NCI-H1436 treated with DMSO at 0.1 percent for 48 hours (cell line): ENCODE measurements at regions not wholly inside any gene's neighbourhood (a gene's known extent, or its start where the extent isn't known, plus 50 kb on each side); places are given as distances from the start of the nearest gene placed in this dataset.

ENCODE experiments used
- DNase-seq: peaks from one replicate; lab custom pipeline; 2025; lab: John Stamatoyannopoulos, UW

DNA sequence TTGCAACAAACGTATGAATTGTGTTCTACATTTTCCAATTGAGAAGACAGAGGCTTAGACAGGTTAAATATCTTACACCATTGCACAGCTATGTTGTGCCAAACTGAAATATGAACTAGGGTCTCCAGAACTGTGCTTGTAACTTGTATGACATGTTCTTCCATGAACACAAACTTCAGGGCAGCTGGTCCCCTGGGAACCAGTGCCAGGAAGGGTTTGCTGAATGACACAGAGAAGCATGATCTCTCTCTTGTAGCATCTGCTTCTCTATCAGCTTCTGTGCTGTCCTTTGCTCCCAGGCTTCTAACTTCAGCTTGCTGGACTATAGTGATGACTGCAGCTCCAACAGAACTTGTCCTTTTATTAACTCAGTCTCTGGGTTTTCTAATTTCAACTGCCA lies 385.5 kb downstream of the SIPA1L2 start:
- DNase-seq, result no peak

GRCh38 chr1:232239998-232240397 lies 389.9 kb downstream of the SIPA1L2 start:
- no peak for DNase-seq

GRCh38 chr1:232239522-232239921 lies 390.4 kb downstream of the SIPA1L2 start:
- DNase-seq, result no peak

GRCh38 chr1:232238009-232238408 lies 391.9 kb downstream of the SIPA1L2 start:
- no peak for DNase-seq

DNA sequence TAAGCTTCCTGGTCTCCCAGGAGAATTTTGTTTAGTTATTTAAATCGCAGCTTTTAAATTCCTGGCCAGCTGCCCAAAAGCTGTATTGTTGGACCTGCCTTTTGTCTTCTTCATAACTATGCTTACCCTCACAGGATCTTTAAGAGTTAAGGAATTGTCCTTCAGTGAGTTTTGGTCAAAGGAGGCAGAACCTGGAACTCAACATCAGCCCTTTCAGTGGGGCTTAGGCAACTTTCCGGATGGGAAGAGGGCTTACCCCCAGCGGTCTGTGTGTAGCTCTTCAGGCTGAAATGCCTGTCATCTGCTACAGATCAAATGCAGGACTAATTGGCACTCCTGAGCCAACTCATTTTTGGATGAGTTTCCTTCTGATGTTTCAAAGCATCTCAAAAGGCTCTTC lies 402.6 kb downstream of the SIPA1L2 start:
- no peak for DNase-seq

GRCh38 chr1:232226197-232226712 lies 403.7 kb downstream of the SIPA1L2 start:
- DNase-seq, result no peak

DNA sequence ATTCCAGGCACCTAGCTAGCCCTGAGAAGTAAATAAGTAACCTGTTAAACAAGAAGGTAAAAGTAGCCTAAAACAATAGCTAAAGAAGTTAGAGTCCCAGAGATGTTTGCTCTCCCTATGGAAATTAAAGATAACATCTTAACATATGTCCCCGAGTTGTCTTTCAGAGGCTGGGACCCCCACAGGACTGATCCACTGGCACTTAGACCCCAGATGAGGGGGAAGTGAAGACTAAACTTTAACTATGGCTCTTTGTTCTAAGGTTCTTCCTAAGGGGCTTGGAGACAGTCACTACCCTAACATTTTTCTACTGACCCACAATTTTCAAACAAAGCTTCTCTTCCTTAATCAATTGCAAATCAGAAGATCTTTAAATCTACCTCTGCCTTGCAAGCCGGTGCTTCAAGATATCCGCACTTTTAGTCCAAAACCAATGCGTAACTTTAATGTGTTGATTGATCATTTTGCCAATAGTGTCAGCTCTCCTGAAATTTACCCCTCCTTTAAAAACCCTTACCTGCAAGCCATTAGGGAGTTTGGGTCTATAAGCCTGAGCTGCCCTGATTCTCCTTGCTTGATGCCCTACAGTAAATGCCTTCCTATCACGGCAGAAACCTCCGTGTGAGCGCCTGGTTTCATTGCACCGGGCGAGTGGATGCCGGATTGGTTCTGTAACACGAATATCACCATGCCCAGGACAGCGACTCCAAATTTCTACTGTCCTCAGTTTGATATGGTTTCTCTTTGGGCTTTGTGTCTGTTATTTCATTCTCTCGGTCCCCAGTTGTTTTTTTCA lies 404.4 kb downstream of the SIPA1L2 start:
- DNase-seq, result no peak

GRCh38 chr1:232223887-232224286 lies 406.0 kb downstream of the SIPA1L2 start:
- no peak for DNase-seq

DNA sequence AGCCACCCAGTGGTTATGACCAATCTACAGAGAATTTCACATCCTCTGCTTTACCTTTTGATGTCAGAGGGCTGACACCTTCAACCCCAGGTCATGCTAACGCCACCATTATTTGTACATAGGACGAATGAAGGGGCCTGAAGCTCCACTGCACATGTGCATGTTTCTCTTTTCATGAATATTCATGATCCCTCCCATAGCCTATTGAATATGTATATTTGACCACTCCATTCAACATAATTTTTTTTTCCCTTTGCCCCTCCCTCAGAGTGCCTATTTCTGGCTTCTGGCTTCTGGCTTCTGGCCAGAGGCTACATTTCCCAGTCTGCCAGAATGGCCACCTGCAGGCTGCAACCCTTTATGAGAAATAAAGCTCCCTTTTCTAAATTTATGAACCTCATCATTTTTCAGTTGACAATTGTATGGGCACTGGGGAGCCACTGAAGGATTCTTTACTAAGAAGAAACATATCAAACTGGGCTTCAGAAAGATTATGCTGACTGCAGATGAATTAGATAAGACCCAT lies 406.7 kb downstream of the SIPA1L2 start:
- no peak for DNase-seq

GRCh38 chr1:232222614-232223013 lies 407.3 kb downstream of the SIPA1L2 start:
- DNase-seq, result no peak

DNA sequence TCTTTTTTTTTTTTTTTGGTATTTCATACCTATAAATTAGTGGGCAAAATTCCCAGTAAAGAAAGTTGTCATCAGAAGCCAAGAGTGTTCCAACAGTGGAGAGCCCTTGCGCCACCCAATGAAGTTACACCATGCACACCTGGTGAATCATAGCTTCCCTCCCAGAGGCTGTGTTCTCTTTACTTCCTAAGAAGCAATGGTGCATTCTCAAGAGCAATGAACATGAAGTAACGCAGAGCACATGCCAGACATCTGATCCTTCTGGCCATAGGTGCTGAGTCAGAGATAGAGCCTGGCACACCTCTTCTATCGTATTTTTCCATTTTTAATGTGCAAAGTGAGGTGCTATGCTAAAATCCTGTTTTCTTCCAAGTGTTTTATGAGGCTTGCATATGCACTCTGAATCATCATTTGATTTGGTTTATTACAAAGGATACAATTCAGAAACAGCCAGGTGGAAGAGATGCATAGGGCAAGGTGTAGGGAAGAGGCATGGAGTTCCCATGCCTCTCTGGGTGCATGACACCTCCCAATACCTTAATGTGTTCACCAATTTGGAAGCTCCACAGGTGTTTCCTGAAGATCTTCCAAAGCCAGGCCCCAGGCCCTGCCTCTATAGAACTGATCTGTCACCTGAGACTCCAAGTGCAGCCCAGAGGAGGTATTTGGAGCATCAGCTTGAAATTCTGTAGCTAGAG lies 408.0 kb downstream of the SIPA1L2 start:
- DNase-seq, result no peak

- DNase-seq, result no peak
Measured at GRCh38 chr1:232218955-232219865, 410.7 kb downstream of the SIPA1L2 start.

DNA sequence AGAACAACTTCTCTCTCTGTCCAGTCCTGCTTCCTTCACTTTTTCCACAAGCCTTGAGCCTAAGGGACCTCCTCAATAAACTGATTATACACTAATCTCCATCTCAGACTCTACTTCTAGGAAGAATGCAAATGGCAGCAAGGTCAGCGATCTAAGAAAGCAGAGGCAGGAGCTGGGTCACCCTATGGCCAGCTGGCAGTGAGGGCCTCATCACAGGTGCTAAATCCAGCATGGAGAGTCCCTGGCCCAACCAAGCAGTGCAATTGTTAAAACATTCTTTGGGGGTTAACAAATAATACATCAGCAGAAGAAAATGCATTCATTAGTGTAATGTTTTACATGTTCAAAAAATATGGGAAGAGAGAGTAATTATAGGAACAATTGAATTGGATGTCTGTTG lies 416.0 kb downstream of the SIPA1L2 start:
- DNase-seq, result no peak

- no peak for DNase-seq
Measured at GRCh38 chr1:232212253-232212652, 417.7 kb downstream of the SIPA1L2 start.

- no peak for DNase-seq
Measured at GRCh38 chr1:232211149-232211548, 418.8 kb downstream of the SIPA1L2 start.

- no peak for DNase-seq
Measured at GRCh38 chr1:232209357-232209756, 420.6 kb downstream of the SIPA1L2 start.

DNA sequence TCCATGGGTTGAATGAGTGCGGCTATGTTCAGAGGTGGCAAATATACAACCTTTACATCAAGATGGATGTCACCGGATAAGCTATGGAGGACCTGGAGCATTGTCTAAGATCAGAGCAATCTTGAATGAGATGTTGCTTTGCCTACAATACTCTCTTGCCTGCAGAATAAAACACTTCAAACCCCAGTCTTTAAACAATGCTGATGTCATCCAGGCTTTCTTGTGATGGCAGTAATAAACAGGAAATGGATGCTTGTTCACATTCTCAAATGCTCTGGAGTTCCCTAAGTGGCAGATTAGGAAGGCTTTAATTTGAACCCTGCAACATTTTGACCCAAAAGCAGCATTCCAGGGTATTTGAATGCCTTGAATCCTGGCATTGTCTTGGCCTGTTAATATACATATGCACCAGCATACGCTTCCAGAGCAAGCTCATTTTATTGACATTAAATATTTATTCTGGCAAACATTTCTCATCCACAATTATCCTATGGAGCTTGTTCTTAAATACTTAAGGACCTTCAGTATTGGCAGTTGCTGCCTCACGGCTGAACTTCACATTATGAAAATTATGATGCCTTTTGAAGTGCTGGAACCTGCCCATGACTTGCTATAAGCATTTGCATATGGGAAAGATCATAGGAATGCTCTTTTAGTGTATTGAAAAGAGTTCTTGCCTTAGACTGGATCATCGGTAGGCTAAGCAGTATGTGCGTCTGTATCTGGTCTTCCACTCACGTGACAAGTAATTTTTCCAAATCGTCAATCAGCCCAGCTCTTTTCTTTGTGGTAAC lies 422.7 kb downstream of the SIPA1L2 start:
- DNase-seq, result no peak

GRCh38 chr1:232204269-232204668 lies 425.7 kb downstream of the SIPA1L2 start:
- DNase-seq, result no peak

DNA sequence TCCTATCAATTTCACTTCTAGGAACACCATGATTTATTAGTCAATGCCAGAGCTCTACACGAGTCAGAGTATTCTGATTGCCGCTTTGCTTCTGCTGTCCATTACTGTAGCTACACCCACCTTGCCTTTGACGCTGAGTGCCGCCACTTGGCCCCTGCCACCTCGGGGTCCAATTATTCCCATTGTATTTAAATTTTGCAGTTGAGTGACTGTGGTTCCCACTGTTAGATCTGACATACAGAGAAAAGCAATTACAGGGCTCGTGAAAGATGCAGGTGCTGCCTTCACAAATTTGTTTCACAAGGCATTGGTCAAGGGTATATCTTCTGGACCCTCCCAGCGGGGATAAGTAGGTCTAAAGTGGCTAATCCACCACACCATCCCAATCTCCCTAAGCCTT lies 428.9 kb downstream of the SIPA1L2 start:
- no peak for DNase-seq

GRCh38 chr1:232196042-232196441 lies 433.9 kb downstream of the SIPA1L2 start:
- no peak for DNase-seq

- no peak for DNase-seq
Measured at GRCh38 chr1:232194424-232194823, 435.5 kb downstream of the SIPA1L2 start.
